ENCODE measurements at regions not wholly inside any gene's neighbourhood (a gene's known extent, or its start where the extent isn't known, plus 50 kb on each side); places are given as distances from the start of the nearest gene placed in this dataset.

- H3K4me1 ChIP-seq, result no peaks in the 10 kb centered on the region
- no peaks in the 10 kb centered on the region for H3K9me3 ChIP-seq
- intact Hi-C loops (cut with DNase I), result no loop called here
- TF ChIP-seq CTCF (IDR thresholded peaks at IDR 0.05) (no peak), POLR2A (IDR thresholded peaks at IDR 0.05) (no peak)
- no peak for DNase-seq
- H3K27ac ChIP-seq, result no peak overlapping the region
- H3K4me3 ChIP-seq, result no peak overlapping the region
- H3K36me3 ChIP-seq, result no peaks in the 10 kb centered on the region
- 56 to 89% methylated on average over 1 of the region's 1 CpG for WGBS, 2 donors
- H3K27me3 ChIP-seq, result no peaks in the 10 kb centered on the region
Observed at GRCh38 chr10:44769450-44769849, 141.7 kb upstream of the TMEM72 start.

GRCh38 chr10:44771233-44771995, 139.7 kb upstream of the TMEM72 start:
- H3K27ac ChIP-seq, result no peak overlapping the region
- H3K4me1 ChIP-seq, result no peaks in the 10 kb centered on the region
- no peaks in the 10 kb centered on the region for H3K36me3 ChIP-seq
- H3K27me3 ChIP-seq, result no peaks in the 10 kb centered on the region
- intact Hi-C loops (cut with DNase I), result no loop called here
- DNase-seq, result no peak
- WGBS, 2 donors, result 43 to 53% methylated on average over 2 of the region's 2 CpGs
- no peaks in the 10 kb centered on the region for H3K9me3 ChIP-seq
- TF ChIP-seq POLR2A (IDR thresholded peaks at IDR 0.05), result no peak
- TF ChIP-seq CTCF (IDR thresholded peaks at IDR 0.05), result no peak
- no peak overlapping the region for H3K4me3 ChIP-seq

GRCh38 chr10:44773565-44773964, 137.6 kb upstream of the TMEM72 start:
- TF ChIP-seq POLR2A (IDR thresholded peaks at IDR 0.05), result no peak
- no peak for TF ChIP-seq CTCF (IDR thresholded peaks at IDR 0.05)
- 78 to 90% methylated on average over 9 to 13 of the region's 19 CpGs for WGBS, 2 donors
- Histone ChIP-seq H3K4me3 (no peak overlapping the region), H3K27me3 (no peaks in the 10 kb centered on the region), H3K27ac (no peak overlapping the region), H3K36me3 (no peaks in the 10 kb centered on the region), H3K4me1 (no peaks in the 10 kb centered on the region), H3K9me3 (no peaks in the 10 kb centered on the region)
- DNase-seq, result no peak
- intact Hi-C loops (cut with DNase I), result no loop called here

GRCh38 chr10:44774676-44775401, 136.3 kb upstream of the TMEM72 start:
- intact Hi-C loops (cut with DNase I), result no loop called here
- Histone ChIP-seq H3K27me3 (no peaks in the 10 kb centered on the region), H3K36me3 (no peaks in the 10 kb centered on the region), H3K4me3 (no peak overlapping the region), H3K4me1 (no peaks in the 10 kb centered on the region), H3K27ac (no peak overlapping the region), H3K9me3 (no peaks in the 10 kb centered on the region)
- TF ChIP-seq POLR2A (IDR thresholded peaks at IDR 0.05) (no peak), CTCF (IDR thresholded peaks at IDR 0.05) (no peak)
- DNase-seq, result no peak
- 33 to 60% methylated on average over 1 to 3 of the region's 4 CpGs for WGBS, 2 donors

- no peak overlapping the region for H3K4me3 ChIP-seq
Observed at GRCh38 chr10:44775402-44775741, 135.8 kb upstream of the TMEM72 start.

More at GRCh38 chr10:44775402-44775741, 135.8 kb upstream of the TMEM72 start:
- intact Hi-C loops (cut with DNase I), result no loop called here
- 71% methylated on average over 2 of the region's 6 CpGs; no CpG with 5 or more reads in 1 of the 2 donors for WGBS, 2 donors
- TF ChIP-seq POLR2A (IDR thresholded peaks at IDR 0.05), result no peak
- no peak for TF ChIP-seq CTCF (IDR thresholded peaks at IDR 0.05)
- Histone ChIP-seq H3K27ac (no peak overlapping the region), H3K36me3 (no peaks in the 10 kb centered on the region), H3K4me1 (no peaks in the 10 kb centered on the region), H3K9me3 (no peaks in the 10 kb centered on the region), H3K27me3 (no peaks in the 10 kb centered on the region)
- no peak for DNase-seq

Measured in esophagus squamous epithelium (tissue), 5 donors.